AG10803 (cell line): ENCODE measurements at regions not wholly inside any gene's neighbourhood (a gene's known extent, or its start where the extent isn't known, plus 50 kb on each side); places are given as distances from the start of the nearest gene placed in this dataset.

Experiments
- DNase-seq: peaks from one replicate; pipeline ENCODE4 v3.0.0; 2010; ENCODE audit warnings: low read depth
- H3K4me3 ChIP-seq: 2 replicates; pipeline ENCODE4 v1.5.1; 2011; ENCODE audit warnings: mild to moderate bottlenecking, low read length, control low read depth
- TF ChIP-seq, protein P1 (sequence below): conservative IDR thresholded peaks from 2 replicates; pipeline ENCODE4 v1.5.1; 2011; ENCODE audit warnings: mild to moderate bottlenecking, low read length, control low read depth, inconsistent platforms

DNA sequence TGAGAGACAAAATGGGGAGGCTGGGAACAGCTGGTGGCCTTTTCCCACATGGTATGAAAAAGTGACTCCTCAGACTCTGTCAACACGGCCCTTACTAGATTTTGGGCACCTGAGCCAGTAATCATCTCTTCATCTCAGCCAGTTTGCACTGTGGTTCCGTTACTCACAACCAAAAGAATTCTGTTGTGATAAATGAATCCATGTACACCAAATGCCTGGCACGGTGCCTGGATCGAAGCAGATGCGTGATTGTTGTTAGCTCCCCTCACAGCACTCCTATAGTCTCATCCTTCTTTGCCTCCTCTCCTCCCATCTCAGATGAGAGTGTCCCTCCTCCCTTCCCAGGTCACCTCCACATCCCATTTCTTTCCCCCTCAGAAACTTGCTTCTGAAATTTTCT is 57.9 kb upstream of the GJB5 start:
- TF ChIP-seq, protein P1, sequence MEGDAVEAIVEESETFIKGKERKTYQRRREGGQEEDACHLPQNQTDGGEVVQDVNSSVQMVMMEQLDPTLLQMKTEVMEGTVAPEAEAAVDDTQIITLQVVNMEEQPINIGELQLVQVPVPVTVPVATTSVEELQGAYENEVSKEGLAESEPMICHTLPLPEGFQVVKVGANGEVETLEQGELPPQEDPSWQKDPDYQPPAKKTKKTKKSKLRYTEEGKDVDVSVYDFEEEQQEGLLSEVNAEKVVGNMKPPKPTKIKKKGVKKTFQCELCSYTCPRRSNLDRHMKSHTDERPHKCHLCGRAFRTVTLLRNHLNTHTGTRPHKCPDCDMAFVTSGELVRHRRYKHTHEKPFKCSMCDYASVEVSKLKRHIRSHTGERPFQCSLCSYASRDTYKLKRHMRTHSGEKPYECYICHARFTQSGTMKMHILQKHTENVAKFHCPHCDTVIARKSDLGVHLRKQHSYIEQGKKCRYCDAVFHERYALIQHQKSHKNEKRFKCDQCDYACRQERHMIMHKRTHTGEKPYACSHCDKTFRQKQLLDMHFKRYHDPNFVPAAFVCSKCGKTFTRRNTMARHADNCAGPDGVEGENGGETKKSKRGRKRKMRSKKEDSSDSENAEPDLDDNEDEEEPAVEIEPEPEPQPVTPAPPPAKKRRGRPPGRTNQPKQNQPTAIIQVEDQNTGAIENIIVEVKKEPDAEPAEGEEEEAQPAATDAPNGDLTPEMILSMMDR = no peak
- no peak overlapping the region for H3K4me3 ChIP-seq
- DNase-seq = no peak

- TF ChIP-seq, protein P1 = no peak
- H3K4me3 ChIP-seq = no peak overlapping the region
- no peak for DNase-seq
Observed at GRCh38 chr1:34697818-34698217, 57.0 kb upstream of the GJB5 start.

GRCh38 chr1:34701326-34702060 is 53.4 kb upstream of the GJB5 start:
- no peak for DNase-seq
- TF ChIP-seq, protein P1 = no peak
- no peak overlapping the region for H3K4me3 ChIP-seq
